GM19395 (cell line): ENCODE measurements at regions not wholly inside any gene's neighbourhood (a gene's known extent, or its start where the extent isn't known, plus 50 kb on each side); places are given as distances from the start of the nearest gene placed in this dataset.

Experiments
- ATAC-seq: cut with Tn5 transposase; IDR thresholded peaks from one replicate; pipeline ENCODE4 v1.9.1; 2021; ENCODE audit warnings: mild to moderate bottlenecking, moderate library complexity; ENCODE audit not compliant: unreplicated experiment

- ATAC-seq, result no peak
These were observed 342.2 kb upstream of the DYNLRB2 start for GRCh38 chr16:80198311-80199299.

- ATAC-seq, result no peak
These were observed 343.0 kb upstream of the DYNLRB2 start for GRCh38 chr16:80197741-80198201.

- no peak for ATAC-seq
These were observed 348.9 kb upstream of the DYNLRB2 start for GRCh38 chr16:80191928-80192327.

- ATAC-seq, result no peak
These were observed 351.2 kb upstream of the DYNLRB2 start for GRCh38 chr16:80189476-80190175.

- ATAC-seq, result no peak
These were observed 364.7 kb upstream of the DYNLRB2 start for GRCh38 chr16:80176114-80176513.

- no peak for ATAC-seq
These were observed 365.8 kb upstream of the DYNLRB2 start for GRCh38 chr16:80175011-80175410.

- no peak for ATAC-seq
These were observed 366.4 kb upstream of the DYNLRB2 start for GRCh38 chr16:80174416-80174815.

- no peak for ATAC-seq
These were observed 369.0 kb upstream of the DYNLRB2 start for GRCh38 chr16:80171746-80172145.

- ATAC-seq, result no peak
These were observed 369.6 kb upstream of the DYNLRB2 start for GRCh38 chr16:80171199-80171598.

GRCh38 chr16:80167657-80168390 is 373.0 kb upstream of the DYNLRB2 start:
- ATAC-seq, result no peak

- no peak for ATAC-seq
These were observed 374.7 kb upstream of the DYNLRB2 start for GRCh38 chr16:80166082-80166481.

GRCh38 chr16:80164966-80165550 is 375.7 kb upstream of the DYNLRB2 start:
- ATAC-seq, result no peak

- no peak for ATAC-seq
These were observed 377.5 kb upstream of the DYNLRB2 start for GRCh38 chr16:80163339-80163738.

- ATAC-seq, result no peak
These were observed 378.7 kb upstream of the DYNLRB2 start for GRCh38 chr16:80161799-80162739.

- no peak for ATAC-seq
These were observed 382.0 kb upstream of the DYNLRB2 start for GRCh38 chr16:80158766-80159165.

GRCh38 chr16:80151722-80152111 is 389.1 kb upstream of the DYNLRB2 start:
- ATAC-seq, result no peak

GRCh38 chr16:80150978-80151721 is 389.6 kb upstream of the DYNLRB2 start:
- ATAC-seq, result no peak

GRCh38 chr16:80148826-80149225 is 392.0 kb upstream of the DYNLRB2 start:
- no peak for ATAC-seq

- no peak for ATAC-seq
These were observed 393.7 kb upstream of the DYNLRB2 start for GRCh38 chr16:80147026-80147655.
